HG02571 (cell line): ENCODE measurements at regions not wholly inside any gene's neighbourhood (a gene's known extent, or its start where the extent isn't known, plus 50 kb on each side); places are given as distances from the start of the nearest gene placed in this dataset.
"Not testable (repeated sequence)": the region's sequence is repeated elsewhere in the genome, so short reads cannot be mapped to it uniquely, and the experiment has no call there.

ENCODE experiments used
- ATAC-seq: cut with Tn5 transposase; IDR thresholded peaks from one replicate; pipeline ENCODE4 v1.9.1; 2021; ENCODE audit warnings: mild to moderate bottlenecking, moderate library complexity; ENCODE audit not compliant: unreplicated experiment

DNA sequence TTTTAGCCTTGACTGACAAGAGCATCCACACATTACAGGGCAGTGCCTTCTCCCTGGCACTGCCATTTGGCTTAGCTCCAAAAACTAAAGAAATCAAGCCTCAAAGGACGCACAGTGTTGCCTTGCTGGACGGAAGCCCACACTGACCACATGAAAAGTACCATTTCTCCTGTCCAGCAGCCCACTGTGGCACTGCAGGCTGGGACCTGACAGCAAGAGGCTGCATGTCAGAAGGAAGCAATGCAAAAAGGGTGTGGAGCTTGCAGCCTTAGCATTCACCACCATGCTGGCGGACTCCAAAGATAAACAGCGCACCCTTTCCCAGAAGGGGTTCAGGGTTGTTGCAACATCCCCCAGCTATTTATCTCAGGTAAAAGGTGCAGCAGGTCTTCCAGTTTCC lies 109.3 kb upstream of the BMAL1 start:
- ATAC-seq = no peak

DNA sequence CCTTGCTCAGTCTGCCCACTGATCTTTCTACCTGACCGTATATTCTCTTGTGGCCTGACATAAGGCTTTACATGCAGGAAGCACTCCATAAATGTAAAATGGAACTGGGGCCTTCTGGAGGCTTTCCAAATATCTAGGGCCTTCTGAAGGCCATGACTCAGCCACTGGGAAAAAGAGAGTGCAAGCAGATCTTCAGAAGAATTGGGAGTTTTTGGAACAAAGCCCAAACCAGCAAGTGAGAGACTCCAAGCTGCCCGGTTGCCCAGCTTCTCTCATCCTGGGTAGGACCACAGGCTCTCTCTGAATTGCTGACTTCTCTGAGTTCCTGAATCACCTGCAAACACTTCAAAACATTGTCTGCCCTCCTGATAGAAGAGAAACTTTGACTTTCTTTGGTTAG lies 107.9 kb upstream of the BMAL1 start:
- no peak for ATAC-seq

DNA sequence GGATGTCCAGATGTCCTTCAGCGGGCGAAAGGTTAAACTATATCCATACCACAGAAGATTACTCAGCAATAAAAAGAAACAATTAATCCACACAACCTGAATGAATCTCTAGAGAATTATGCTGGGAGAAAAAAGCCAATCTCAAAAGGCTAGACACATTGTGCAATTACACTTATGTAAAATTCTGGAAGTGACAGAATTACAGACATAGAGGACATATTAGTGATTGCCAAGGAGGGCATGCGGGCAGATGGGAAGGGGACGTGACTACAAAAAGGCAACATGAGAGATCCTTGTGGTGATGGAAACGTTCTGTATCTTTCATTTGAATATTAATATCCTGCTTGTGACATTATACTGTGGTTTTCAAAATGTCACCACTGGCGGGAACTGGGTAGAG lies 103.5 kb upstream of the BMAL1 start:
- no peak for ATAC-seq

DNA sequence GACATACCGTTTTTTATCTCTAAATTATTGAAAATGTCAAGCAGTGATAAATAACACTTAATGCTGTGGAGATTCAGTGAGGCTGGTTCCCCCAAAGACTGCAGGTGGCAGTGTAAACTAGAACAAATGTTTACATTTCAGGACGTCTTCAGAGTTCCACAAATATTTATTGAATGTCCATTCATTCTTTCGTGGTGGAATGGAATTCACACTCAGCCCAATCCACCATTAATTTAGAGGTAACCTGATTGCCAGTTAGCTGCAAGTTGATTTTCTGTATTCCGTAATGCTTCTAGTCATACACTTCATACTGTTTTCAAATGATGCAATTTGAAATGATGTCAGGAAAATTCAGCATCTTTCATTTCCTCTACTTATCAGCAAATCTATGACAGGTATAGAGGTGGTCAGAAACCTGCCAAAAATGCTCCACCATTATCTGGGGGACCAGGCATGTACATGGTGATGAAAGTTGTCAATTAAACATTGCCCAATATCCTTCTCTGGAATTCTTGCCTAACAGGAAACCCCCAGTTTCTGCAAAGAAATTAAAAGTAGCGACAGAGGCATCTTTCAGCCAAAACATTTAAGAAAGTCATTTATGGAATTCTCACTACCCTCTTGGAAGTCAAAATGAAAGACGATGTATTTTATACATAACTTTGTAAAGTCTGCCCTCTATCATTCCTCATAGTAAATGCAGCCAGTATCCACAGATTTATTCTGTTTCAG lies 94.3 kb upstream of the BMAL1 start:
- no peak for ATAC-seq

DNA sequence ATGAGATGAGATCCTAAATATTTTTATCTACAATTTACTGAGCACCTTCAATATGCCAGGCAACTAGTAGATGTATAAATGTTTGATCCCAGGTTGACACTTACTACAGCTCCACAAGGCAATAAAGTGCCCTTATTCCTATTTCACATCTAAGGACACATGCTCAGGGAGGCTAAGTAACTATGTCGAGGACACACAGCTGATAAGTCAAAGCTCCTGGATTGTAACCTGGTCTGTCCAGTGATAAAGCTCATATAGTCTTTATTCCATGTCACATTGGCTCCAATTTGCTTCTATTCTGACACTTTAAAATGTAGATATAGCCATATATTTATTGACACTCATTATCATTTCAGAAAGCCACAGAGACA lies 93.8 kb upstream of the BMAL1 start:
- ATAC-seq = no peak

DNA sequence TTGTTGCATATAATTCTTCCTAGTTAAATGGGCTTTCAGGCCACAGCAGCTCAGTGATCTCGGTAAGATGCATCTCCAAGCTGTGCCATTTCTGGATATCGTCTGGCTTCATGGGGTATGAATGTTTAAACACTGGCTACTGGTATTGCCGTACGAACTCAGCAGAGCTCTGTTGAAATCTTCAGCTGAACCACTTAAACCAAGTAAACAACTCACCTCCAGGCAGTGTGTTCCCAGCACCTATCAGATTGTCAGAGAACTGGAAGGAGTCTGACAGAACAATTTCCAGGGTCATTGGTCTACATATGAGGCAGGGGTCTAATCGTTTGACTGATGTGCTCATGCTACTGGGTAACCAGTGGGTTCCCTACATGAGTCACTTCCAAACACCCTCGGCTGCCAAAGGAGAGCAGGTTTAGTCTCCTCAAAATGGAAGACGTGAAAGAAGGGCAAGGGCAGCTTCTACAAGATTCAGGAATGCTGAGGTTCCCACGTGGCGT lies 93.2 kb upstream of the BMAL1 start:
- ATAC-seq = no peak

DNA sequence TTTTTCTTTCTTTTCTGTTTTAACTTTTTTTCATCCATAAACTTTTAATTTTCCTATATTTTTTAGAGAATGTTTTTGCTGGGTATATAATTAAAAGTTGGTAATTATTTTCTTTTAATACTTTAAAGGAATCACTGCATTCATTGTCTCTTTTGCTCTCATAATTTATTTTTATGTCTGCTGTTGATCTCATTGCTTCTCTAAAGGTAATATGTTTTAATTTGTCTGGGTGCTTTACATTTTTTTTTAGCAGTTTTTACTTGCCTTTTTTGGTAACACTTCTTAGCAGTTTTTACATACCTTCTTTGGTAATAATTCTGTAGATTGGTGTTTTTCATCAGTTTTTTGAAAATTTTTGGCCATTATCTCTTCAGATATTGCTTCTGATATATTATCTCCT lies 89.4 kb upstream of the BMAL1 start:
- no peak for ATAC-seq

DNA sequence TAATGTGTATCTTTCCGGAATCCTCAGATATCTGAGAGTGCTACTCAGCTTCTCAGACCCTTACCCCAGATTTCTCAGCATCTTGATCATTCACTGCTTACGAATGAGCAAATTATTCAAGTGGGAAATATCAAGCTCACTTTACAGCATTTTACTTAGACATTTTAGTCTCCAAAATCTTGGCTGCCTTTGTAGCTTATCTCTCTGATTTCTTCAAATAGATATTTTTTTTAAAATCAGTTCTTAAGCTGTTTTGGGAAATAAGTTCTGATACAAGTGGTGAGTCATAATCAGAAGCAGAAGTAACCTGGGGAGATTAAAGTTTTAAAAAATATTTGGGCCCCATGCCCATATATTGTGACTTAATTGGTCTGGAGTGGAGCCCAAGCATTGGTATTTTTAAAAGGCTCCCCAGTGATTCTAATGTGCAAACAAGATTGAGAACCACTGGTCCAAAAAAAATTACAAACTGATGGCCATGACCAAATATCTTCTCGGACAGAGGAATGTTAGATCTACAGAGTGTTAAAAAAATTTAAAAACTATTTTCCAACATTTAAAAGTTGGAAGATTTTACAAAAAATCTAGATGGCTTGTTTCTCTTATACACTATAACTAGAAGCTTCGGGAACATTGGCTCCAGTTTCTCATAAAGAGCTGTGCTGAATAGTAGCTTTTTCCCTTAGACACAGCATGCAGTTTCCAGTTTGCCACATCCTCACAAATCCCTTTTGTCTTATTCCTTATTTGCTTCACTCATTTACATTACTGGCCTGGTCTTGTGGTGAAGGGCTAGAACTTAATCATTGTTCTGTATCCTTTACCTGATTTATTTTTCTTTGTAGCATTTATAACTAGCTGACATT lies 87.8 kb upstream of the BMAL1 start:
- ATAC-seq = no peak

DNA sequence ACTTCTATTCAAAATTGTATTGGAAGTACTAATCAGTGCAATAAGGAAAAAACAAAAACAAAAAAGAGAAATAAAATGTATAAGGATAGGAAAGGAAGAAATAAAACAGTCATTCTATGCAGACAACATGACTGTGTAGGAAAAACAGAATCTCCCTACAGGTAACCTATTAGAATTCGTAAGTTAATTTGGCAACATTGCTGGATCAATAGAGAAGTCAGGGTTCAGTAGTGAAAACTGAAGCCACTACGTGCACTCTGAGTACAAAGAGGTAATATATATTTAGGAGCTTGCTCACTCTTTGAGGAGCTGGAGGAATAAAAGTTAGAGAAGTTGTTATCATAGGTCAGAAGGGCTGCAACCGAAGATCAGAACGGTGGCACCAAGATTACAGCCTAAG lies 84.0 kb upstream of the BMAL1 start:
- no peak for ATAC-seq

DNA sequence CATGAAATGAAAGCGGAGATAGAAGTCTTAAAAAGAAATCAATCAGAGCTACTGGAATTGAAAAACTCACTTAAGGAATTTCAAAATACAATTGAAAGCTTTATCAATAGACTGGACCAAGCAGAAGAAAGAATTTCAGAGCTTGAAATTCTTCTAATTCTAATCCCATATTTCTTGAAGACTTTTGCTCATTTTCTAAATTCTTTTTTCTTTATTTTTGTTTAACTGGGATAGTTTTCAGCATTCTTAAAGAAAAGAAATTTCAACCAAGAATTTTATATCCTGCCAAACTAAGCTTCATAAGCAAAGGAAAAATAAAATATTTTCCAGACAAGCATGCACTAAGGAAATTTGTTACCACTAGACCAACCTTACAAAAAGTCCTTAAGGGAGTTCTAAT lies 80.2 kb upstream of the BMAL1 start:
- not testable (repeated sequence) for ATAC-seq

DNA sequence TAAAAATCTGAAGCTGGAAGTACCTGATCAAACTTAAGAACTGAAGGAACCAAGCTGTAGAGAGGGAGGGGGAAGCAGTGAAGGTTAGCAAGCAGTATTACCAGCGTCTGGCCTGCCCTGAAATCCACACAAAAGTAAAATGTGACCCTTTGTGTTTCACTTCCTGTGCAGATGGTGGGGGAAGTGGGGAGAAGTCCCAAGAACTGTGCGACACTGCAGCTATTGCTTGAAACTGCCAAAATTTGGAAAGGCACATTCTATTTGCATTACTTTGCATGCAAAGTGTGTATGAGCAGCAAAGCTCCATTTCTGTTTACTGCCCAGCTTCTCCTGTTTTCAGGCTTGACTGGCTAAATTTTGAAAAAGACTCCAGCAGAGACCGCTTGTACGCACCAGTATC lies 72.1 kb upstream of the BMAL1 start:
- no peak for ATAC-seq

DNA sequence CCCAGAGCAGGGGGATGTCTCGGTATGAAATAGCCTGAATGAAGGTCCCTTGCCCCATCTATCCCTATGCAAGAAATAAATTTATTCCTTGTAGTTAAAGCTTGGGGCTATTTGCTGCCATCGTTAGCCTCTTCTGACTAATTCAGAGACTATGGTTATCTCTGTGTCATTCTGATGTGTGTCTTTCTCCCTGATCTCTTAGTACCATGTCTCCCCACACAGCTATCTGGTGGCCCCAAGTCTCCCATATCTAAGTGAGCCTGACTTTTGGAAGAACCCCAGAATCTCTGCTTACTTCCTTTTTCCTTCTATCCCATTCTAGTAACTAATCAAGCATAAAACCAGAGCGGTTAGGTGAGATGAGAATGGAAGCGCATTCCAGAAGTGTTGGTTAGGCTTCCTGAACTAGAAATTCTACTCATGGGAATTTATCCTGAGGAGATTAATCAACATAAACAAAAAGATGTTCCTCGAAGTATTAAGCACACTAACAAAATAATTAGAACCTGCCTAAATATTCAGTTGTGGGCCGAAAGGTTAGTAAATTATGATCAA lies 71.4 kb upstream of the BMAL1 start:
- no peak for ATAC-seq

DNA sequence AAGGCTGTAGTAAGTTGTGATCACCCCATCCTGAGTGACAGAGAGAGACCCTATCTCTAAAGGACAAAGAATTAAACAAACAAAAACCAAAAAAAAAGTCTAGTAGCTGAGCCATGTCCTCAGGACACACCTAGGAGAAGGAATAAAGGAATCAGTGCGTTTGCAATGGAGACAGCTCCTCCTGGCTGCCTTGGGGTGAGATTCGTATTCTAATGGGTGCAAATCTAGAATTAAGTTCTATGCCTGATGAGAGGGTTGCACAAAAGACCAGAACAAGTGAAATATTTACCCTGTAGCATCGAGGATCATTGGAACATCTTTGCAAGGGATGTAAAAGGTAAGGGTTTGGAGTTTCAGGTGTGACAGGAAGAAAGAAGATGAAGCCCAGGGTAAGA lies 70.3 kb upstream of the BMAL1 start:
- no peak for ATAC-seq

DNA sequence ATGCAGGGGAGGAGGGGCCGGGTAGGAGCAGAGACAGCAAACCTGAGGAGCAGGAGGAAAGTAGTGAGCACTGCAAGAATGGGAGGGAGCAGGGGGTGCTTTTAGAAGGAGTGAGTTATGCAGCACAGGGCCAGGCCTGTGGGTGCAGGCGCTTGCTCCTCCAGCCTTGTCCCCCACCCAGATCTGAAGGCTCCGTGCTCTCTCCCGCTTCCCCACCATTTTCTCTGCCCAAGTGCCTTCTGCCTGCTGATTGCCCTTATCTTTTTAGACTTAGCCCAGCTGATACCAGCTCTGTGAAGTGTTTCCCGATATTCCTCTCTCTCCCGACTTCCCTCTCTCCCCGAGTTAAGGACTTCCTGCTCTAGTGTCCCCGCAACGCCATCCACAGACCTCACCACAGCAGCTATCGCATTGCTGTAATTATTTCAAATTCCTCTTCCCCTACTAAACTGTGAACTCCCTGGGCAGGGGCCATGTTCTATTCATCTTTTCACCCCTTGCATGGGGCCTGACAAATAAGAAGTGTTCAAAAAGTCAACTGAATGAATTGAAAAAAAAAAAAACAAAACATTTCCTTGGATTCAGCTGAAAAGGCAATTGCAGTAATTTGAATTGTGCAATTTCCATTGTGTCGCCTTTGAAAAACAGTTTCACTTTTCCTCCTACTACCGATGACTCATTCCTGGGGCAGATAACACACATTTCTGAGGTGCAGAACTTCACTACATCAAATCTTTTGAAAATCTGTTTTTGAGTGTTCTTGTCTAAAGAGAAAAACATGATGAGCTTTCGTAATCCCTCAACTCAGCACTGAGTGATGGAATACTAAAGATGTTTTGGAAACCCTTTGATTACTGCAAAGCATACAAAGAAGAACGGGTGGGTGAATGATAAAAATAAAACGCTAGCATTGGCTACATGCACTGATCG lies 69.7 kb upstream of the BMAL1 start:
- no peak for ATAC-seq

DNA sequence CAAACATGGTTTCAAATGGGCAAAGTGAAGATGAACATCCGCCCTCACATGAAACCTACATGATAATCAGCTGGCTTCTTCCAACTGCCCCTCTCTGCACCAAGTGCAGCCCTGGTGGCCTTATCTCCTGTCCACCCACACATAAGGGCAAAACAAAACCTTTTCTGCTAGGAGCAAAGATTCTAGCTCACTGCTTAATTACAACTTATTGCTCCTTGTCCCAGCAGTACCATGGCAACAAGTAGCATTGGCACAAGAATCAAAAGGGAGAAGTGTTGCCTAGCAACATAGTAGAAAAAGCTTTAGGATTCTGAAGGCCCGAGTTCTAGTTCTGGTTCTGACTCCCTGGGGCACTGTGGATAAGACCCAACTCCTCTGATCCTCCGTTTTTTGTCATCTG lies 68.7 kb upstream of the BMAL1 start:
- ATAC-seq = no peak

DNA sequence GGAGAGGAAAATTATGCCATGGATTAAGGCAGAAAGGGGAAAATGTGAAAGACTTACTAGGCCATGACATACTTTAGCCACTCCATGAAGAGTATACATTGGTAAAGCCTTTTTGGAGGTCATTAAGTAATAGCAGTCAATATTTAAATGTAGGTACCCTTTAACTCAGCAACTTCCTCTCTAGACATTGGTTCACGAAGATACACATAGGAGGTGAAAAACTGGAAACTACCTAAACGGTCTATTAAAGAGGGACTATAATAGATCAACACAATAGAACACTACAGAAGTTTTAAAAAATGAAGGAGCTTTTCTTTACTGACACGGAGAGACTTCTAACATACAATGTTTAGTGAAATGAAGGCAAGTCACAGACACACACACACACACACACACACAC lies 68.2 kb upstream of the BMAL1 start:
- ATAC-seq = no peak

DNA sequence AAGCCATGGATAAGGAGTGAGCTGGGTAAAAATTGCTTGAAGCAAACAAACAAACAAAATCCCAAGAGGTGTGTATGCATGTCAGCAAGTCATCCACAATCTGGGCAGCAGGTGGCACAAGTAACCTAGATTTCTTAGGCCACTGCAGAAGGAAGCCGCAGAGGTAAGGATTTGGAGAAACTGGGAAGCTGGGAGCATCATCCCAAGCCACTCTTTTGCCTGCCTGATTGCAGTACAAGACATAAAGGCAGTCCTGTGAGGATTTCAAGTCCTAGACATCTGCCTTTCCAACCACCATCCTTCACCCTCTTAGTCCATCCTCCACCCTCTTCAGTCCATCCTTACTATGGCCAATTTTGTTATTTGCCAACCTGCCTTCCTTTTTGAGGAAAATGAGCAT lies 67.2 kb upstream of the BMAL1 start:
- ATAC-seq = no peak

DNA sequence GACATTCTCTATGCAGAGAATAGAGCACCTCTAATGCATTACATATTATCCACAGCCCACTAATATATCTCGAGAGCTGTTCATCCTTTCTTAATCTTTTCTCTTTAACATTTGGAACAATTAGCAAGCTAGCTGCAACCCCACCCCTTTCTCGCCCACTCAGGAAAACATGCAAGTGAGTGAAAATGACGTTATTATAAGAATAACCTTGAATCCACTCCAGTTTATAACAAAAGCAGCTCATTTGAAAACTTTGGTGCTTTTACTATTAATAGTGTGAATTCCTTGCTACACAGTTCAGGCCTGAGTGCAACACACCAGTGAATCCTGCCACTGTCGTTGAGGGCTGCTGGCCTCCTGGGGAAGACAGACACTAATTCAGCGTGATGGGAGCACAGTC lies 63.3 kb upstream of the BMAL1 start:
- no peak for ATAC-seq

DNA sequence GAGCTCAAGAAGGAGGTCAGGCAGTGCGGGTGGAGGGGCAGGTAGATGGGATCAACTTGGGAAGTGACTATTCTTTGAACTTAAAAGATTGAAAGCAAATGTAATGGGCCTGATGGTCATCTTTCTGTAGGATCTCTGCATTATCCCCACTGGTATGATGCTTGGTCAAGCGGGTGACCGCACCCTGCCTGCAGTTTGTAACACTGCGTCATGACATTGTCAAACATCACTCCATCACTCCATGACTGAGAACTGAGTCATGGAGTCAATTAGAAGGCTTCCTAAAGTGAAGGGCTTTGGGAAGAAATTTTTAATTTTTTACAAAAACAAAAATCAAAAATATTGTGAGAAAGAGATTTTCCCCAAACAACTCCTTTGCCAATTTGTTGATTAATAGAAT lies 62.4 kb upstream of the BMAL1 start:
- ATAC-seq = no peak

DNA sequence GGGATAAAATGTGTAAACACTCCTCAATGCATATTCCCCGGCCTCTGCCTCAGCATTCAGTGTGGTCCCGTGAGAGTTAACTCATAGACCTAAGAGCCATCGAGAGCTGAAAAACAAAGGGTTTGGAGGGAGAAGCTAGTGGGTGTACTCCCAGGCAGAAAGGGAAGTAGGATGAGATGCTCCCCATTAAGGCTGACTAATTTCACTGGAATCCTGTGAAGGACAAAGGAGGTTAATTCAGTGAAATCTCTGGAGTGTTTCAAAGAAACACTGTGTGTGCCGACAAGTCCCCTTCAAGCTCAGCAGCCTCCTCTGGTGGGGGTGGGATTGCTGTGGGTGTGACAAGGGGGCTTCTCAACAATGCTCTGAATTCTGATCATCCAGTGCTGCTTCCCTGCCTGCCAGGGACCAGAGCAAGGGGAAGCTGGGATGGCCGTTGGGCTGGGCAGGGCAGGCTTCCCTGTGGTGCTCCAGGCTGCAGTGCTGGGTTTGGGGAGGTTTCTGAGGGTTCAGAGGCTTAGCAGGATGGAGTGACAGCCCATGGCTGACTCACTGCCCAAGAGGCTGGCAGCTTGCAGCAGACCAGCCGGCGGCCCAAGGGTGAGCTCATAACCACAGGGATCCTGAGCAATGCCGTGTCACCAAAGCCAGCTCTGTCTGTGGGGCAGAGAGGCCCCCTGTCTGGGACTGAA lies 61.4 kb upstream of the BMAL1 start:
- no peak for ATAC-seq
